HEK293T (cell line): ENCODE measurements at regions not wholly inside any gene's neighbourhood (a gene's known extent, or its start where the extent isn't known, plus 50 kb on each side); places are given as distances from the start of the nearest gene placed in this dataset.

Experiments used
- CTCF ChIA-PET: fragments of 350-600 bp; formaldehyde crosslinking; extraction: SDS; loops from one replicate; lab custom pipeline; 2021; ENCODE audit warnings: antibody characterized with exemption, inconsistent platforms; lab: Yijun Ruan, JAX
- POLR2A ChIA-PET: fragments of 350-600 bp; formaldehyde crosslinking; extraction: SDS; loops from one replicate; lab custom pipeline; 2020; ENCODE audit warnings: antibody characterized with exemption, inconsistent platforms; lab: Yijun Ruan, JAX
- DNase-seq: peaks from one replicate; pipeline ENCODE4 v3.0.0; 2012; ENCODE audit warnings: mixed read lengths; ENCODE audit errors: extremely low spot score
- ARNT ChIP-seq: fragments of 450-650 bp; IDR thresholded peaks from 2 replicates; pipeline ENCODE4 v1.6.1; 2017; ENCODE audit warnings: mild to moderate bottlenecking
- BHLHE40 ChIP-seq: fragments of 450-650 bp; IDR thresholded peaks from 2 replicates; pipeline ENCODE4 v1.6.1; 2016; ENCODE audit warnings: mild to moderate bottlenecking, moderate library complexity, borderline replicate concordance
- CTBP1 ChIP-seq: fragments of 450-650 bp; IDR thresholded peaks from 2 replicates; pipeline ENCODE4 v1.6.1; 2016; ENCODE audit warnings: borderline replicate concordance
- ELF4 ChIP-seq: fragments of 450-650 bp; IDR thresholded peaks from 2 replicates; pipeline ENCODE4 v1.6.1; 2017; ENCODE audit warnings: antibody characterized with exemption
- FOXA1 ChIP-seq: fragments of 450-650 bp; IDR thresholded peaks from 2 replicates; pipeline ENCODE4 v1.6.1; 2016; ENCODE audit warnings: mild to moderate bottlenecking
- FOXK2 ChIP-seq: fragments of 450-650 bp; IDR thresholded peaks from 2 replicates; pipeline ENCODE4 v1.6.1; 2016; ENCODE audit warnings: mild to moderate bottlenecking
- FOXM1 ChIP-seq: fragments of 450-650 bp; IDR thresholded peaks from 2 replicates; pipeline ENCODE4 v1.6.1; 2017; ENCODE audit warnings: mild to moderate bottlenecking, borderline replicate concordance
- HDGF ChIP-seq: fragments of 450-650 bp; IDR thresholded peaks from 2 replicates; pipeline ENCODE4 v1.6.1; 2017; ENCODE audit warnings: antibody characterized with exemption, borderline replicate concordance
- L3MBTL2 ChIP-seq: fragments of 450-650 bp; conservative IDR thresholded peaks from 2 replicates; pipeline ENCODE4 v1.6.1; 2016; ENCODE audit warnings: mild to moderate bottlenecking
- LEF1 ChIP-seq: fragments of 450-650 bp; IDR thresholded peaks from 2 replicates; pipeline ENCODE4 v1.6.1; 2017; ENCODE audit warnings: mild to moderate bottlenecking, borderline replicate concordance
- NFRKB ChIP-seq: fragments of 450-650 bp; IDR thresholded peaks from 2 replicates; pipeline ENCODE4 v1.6.1; 2016; ENCODE audit warnings: mild to moderate bottlenecking, moderate library complexity
- PKNOX1 ChIP-seq: fragments of 450-650 bp; IDR thresholded peaks from 2 replicates; pipeline ENCODE4 v1.6.1; 2016
- SP1 ChIP-seq: fragments of 450-650 bp; IDR thresholded peaks from 2 replicates; pipeline ENCODE4 v1.6.1; 2017
- SUZ12 ChIP-seq: fragments of 450-650 bp; IDR thresholded peaks from 2 replicates; pipeline ENCODE4 v1.6.1; 2016; ENCODE audit warnings: mild to moderate bottlenecking
- TARDBP ChIP-seq: fragments of 450-650 bp; IDR thresholded peaks from 2 replicates; pipeline ENCODE4 v1.6.1; 2016
- ZNF384 ChIP-seq: fragments of 450-650 bp; IDR thresholded peaks from 2 replicates; pipeline ENCODE4 v1.6.1; 2016

- TF ChIP-seq NFRKB (no peak), CTBP1 (no peak), L3MBTL2 (no peak), FOXA1 (no peak), SUZ12 (no peak), ARNT (no peak), ELF4 (no peak), HDGF (no peak), FOXM1 (no peak)
- ChIA-PET POLR2A (no interaction called here), CTCF (no interaction called here)
- no peak for DNase-seq
These were observed 334.4 kb downstream of the GBE1 start for GRCh38 chr3:81426826-81427577.

GRCh38 chr3:81425198-81425868 lies 336.1 kb downstream of the GBE1 start:
- CTCF ChIA-PET, result no interaction called here
- POLR2A ChIA-PET, result no interaction called here

GRCh38 chr3:81419228-81419627 lies 342.2 kb downstream of the GBE1 start:
- ChIA-PET POLR2A (interaction anchor here (0.6 kb wide), 1 partner anchor 196 kb away, joined by 3 read pairs; no protein-coding TSS in a partner anchor), CTCF (no interaction called here)
- DNase-seq, result peak; percentile 9
- no peak for TF ChIP-seq TARDBP
- TF ChIP-seq PKNOX1, result no peak
- no peak for TF ChIP-seq FOXM1
- TF ChIP-seq FOXA1, result no peak
- TF ChIP-seq ELF4, result no peak
- no peak for TF ChIP-seq ARNT
- no peak for TF ChIP-seq NFRKB
- no peak for TF ChIP-seq BHLHE40
- TF ChIP-seq SUZ12, result no peak
- no peak for TF ChIP-seq HDGF
- no peak for TF ChIP-seq LEF1
- TF ChIP-seq CTBP1, result no peak

More at GRCh38 chr3:81425198-81425868, 336.1 kb downstream of the GBE1 start:
- no peak for DNase-seq
- TF ChIP-seq HDGF, result no peak
- no peak for TF ChIP-seq CTBP1
- no peak for TF ChIP-seq FOXM1

GRCh38 chr3:81416812-81417211 lies 344.6 kb downstream of the GBE1 start:
- ChIA-PET POLR2A (no interaction called here), CTCF (no interaction called here)
- DNase-seq, result no peak
- TF ChIP-seq TARDBP (no peak), FOXA1 (no peak), FOXK2 (no peak), PKNOX1 (no peak), SP1 (no peak), L3MBTL2 (no peak), FOXM1 (no peak), NFRKB (no peak), HDGF (no peak), CTBP1 (no peak), ZNF384 (no peak), ELF4 (no peak), BHLHE40 (no peak), LEF1 (no peak), SUZ12 (no peak)

- ChIA-PET CTCF (no interaction called here), POLR2A (no interaction called here)
- TF ChIP-seq NFRKB, result no peak
- TF ChIP-seq FOXA1, result no peak
- no peak for TF ChIP-seq BHLHE40
- no peak for TF ChIP-seq ARNT
- TF ChIP-seq ELF4, result no peak
- TF ChIP-seq HDGF, result no peak
- no peak for TF ChIP-seq TARDBP
- TF ChIP-seq LEF1, result no peak
- no peak for TF ChIP-seq FOXM1
- TF ChIP-seq ZNF384, result no peak
- TF ChIP-seq CTBP1, result no peak
- no peak for TF ChIP-seq PKNOX1
- TF ChIP-seq SP1, result no peak
- no peak for TF ChIP-seq FOXK2
- TF ChIP-seq SUZ12, result no peak
- no peak for TF ChIP-seq L3MBTL2
- no peak for DNase-seq
These were observed 355.1 kb downstream of the GBE1 start for GRCh38 chr3:81406318-81406717.

- TF ChIP-seq BHLHE40, result no peak
- TF ChIP-seq CTBP1, result no peak
- TF ChIP-seq FOXM1, result no peak
- ChIA-PET POLR2A (no interaction called here), CTCF (interaction anchor here (0.7 kb wide), 1 partner anchor 32 kb away, joined by 3 read pairs; no protein-coding TSS in a partner anchor)
- peak; percentile 13 for DNase-seq
These were observed 365.5 kb downstream of the GBE1 start for GRCh38 chr3:81395739-81396513.
